Thoracic aorta (tissue), 2 donors: ENCODE measurements at regions not wholly inside any gene's neighbourhood (a gene's known extent, or its start where the extent isn't known, plus 50 kb on each side); places are given as distances from the start of the nearest gene placed in this dataset.

Experiments
- ATAC-seq: fragments of 150-250 bp; one replicate; pipeline ENCODE4 v1.8.0; 2017; ENCODE audit warnings: low read depth; ENCODE audit not compliant: insufficient number of reproducible peaks, low FRiP score
- DNase-seq: peaks from one replicate; pipeline ENCODE4 v3.0.0-alpha.2; 2020; ENCODE audit warnings: low spot score
- H3K27ac ChIP-seq, 2 donors: fragments of 200-600 bp; sonication (generic); 1 replicate in 1 of 2; 2 replicates in 1 of 2; pipeline ENCODE4 v1.5.1; 2016; ENCODE audit warnings: mild to moderate bottlenecking in 2 of 2, moderate library complexity in 2 of 2
- H3K27me3 ChIP-seq: fragments of 200-600 bp; sonication (generic); replicated peaks from 2 replicates; pipeline ENCODE4 v1.6.0; 2016; ENCODE audit warnings: mild to moderate bottlenecking; ENCODE audit not compliant: insufficient read depth
- H3K36me3 ChIP-seq: fragments of 200-600 bp; sonication (generic); one replicate; pipeline ENCODE4 v1.5.1; 2016
- H3K4me1 ChIP-seq, 2 donors: fragments of 200-600 bp; sonication (generic); 1 replicate in 1 of 2; 2 replicates in 1 of 2; pipeline versions ENCODE4 v1.5.1 to v1.6.0; 2016; ENCODE audit warnings: low read depth in 2 of 2, mild to moderate bottlenecking in 1 of 2; ENCODE audit not compliant: control insufficient read depth in 1 of 2
- H3K4me3 ChIP-seq: fragments of 200-600 bp; sonication (generic); 2 replicates; pipeline ENCODE4 v1.5.1; 2016; ENCODE audit warnings: mild to moderate bottlenecking
- H3K9me3 ChIP-seq: fragments of 200-600 bp; sonication (generic); 2 replicates; pipeline ENCODE4 v1.5.1; 2016
- TF ChIP-seq, protein P1 (sequence below): fragments of 200-600 bp; sonication (generic); IDR thresholded peaks from one replicate; pipeline ENCODE4 v1.5.1; 2019; ENCODE audit warnings: antibody characterized with exemption

DNA sequence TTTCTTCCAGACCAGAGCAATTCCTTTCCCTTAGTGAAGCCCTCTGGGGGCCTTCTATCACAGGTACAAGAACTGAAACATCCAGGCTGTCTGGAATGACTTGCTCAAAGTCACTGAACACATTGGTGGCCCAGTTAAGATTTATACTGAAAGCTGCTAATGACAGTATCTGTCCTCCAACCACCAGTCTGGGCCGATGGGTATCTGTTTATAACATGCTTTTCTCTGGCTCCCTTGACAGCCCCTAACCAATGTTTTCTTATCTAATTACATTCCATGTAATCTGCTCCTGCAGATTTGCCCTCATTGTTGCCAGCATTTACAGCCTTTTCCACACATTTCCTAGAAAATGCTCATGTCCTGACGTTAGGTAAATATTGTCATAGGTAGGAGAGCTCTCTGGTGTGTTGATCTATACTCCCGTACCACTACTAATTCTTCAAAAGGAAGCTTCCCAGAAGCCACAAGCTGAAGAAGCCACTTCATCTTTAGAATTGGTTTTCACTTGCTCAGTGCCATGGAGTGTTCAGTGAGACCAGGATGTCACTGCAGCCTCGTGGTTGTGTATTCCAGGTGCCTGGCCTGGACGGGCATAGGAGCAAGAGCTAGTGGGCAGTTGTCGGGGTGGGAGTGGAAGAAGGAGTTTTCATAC lies 163.9 kb downstream of the TSEN15 start:
- H3K4me3 ChIP-seq, result no peak overlapping the region
- ATAC-seq (no peak), DNase-seq (no peak)
- H3K4me1 ChIP-seq, result peaks cover 3 to 9% of the 10 kb centered on the region in 2 donors
- H3K27me3 ChIP-seq, result no peaks in the 10 kb centered on the region
- TF ChIP-seq, protein P1, sequence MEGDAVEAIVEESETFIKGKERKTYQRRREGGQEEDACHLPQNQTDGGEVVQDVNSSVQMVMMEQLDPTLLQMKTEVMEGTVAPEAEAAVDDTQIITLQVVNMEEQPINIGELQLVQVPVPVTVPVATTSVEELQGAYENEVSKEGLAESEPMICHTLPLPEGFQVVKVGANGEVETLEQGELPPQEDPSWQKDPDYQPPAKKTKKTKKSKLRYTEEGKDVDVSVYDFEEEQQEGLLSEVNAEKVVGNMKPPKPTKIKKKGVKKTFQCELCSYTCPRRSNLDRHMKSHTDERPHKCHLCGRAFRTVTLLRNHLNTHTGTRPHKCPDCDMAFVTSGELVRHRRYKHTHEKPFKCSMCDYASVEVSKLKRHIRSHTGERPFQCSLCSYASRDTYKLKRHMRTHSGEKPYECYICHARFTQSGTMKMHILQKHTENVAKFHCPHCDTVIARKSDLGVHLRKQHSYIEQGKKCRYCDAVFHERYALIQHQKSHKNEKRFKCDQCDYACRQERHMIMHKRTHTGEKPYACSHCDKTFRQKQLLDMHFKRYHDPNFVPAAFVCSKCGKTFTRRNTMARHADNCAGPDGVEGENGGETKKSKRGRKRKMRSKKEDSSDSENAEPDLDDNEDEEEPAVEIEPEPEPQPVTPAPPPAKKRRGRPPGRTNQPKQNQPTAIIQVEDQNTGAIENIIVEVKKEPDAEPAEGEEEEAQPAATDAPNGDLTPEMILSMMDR, result no peak
- H3K9me3 ChIP-seq, result no peaks in the 10 kb centered on the region
- no peaks in the 10 kb centered on the region for H3K36me3 ChIP-seq
- H3K27ac ChIP-seq, result no peak overlapping the region

DNA sequence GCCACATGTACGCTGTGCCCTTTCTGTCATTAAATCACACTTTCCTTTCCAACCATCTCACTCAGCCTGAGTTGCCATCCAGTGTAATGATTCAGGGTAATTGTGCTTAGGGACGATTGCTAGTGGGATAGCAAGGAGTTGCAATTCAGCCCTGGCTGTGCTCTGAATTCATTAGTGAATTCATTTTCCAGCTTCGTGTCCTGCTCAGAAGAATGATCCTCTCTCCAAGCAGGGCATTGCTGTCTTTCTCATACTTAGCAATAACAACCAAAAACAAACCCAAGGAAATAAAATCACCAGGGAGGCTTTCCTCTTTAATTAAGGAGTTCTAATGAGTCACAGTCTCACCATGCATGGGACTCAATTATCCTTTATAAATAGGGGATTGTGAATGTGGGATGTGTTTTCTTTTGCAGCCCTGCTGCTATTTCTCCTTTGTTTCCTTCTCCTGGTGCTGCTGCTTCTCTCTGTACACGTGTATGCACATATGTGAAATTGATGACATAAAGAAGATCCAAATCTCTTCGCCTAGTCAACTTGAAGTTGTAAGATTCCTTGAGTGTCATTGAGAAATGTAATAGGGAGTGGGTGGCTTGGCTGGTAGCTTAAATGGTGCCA lies 167.0 kb downstream of the TSEN15 start:
- TF ChIP-seq, protein P1, result no peak
- Histone ChIP-seq H3K4me3 (no peak overlapping the region), H3K4me1 (no peaks in the 10 kb centered on the region), H3K36me3 (no peaks in the 10 kb centered on the region), H3K9me3 (no peaks in the 10 kb centered on the region), H3K27ac (no peak overlapping the region), H3K27me3 (no peaks in the 10 kb centered on the region)
- no peak for DNase-seq
- ATAC-seq, result no peak

DNA sequence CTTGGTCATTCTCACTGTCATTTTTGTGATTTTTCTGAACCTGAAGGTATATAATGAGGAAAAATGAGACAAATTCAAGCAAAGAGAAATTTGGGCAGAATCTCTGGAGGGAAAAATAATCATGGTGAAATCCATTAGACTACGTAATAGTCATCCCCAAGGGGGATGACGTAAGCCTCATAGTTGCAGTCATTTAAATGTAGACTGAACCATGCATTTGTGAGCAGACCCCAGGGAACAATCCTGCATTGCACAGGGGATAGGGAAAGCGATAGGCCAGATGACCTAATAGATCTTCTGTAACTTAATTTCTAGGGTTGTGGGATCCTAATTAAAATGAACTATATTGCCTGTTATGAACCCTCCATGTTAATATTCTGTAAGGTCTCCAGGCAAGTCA lies 167.4 kb upstream of the C1orf21 start:
- no peak overlapping the region for H3K4me3 ChIP-seq
- ATAC-seq (no peak), DNase-seq (no peak)
- no peaks in the 10 kb centered on the region for H3K36me3 ChIP-seq
- H3K9me3 ChIP-seq, result no peaks in the 10 kb centered on the region
- H3K4me1 ChIP-seq, result no peaks in the 10 kb centered on the region
- TF ChIP-seq, protein P1, result no peak
- H3K27ac ChIP-seq, result no peak overlapping the region
- no peaks in the 10 kb centered on the region for H3K27me3 ChIP-seq

DNA sequence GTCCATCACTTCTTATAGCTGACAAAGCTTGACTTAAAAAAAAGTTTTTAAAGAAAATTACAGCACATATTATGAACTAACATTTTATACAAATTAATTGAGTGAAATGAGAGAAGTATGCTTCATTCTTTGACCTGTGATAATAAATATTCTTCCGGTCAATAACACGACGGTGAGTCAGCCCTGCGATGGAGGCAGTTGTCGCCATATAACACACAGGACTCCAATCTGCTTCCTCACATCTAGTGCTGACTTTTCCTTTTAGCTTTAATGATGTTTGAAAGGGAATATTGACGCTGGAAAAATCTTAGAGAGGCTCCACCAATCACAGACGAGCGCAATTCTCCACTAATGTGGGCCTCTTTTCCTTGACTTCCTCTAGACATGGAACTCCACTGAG lies 166.9 kb upstream of the C1orf21 start:
- ATAC-seq (no peak), DNase-seq (no peak)
- Histone ChIP-seq H3K27me3 (no peaks in the 10 kb centered on the region), H3K27ac (no peak overlapping the region), H3K4me3 (no peak overlapping the region), H3K36me3 (no peaks in the 10 kb centered on the region), H3K4me1 (no peaks in the 10 kb centered on the region), H3K9me3 (no peaks in the 10 kb centered on the region)
- TF ChIP-seq, protein P1, result no peak

DNA sequence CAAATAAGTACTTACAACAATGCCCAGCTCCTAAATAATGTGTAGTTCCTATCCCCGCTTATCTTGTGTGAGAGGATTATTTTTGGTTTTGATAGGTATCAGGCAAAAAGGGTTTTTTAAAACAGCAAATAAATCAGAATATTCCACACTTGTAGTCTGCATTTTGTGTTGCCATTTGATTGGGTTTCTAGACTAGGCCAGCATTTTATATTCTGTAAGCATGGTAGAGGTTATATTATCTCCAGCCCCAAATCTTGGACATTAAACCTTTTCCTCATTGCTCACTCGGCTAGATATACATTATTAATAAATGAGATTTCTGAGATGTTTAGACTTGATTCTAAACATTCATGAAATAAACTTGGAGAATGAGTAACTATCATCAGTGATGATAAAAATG lies 165.7 kb upstream of the C1orf21 start:
- Histone ChIP-seq H3K4me1 (no peaks in the 10 kb centered on the region), H3K4me3 (no peak overlapping the region), H3K27ac (no peak overlapping the region), H3K27me3 (no peaks in the 10 kb centered on the region), H3K36me3 (no peaks in the 10 kb centered on the region), H3K9me3 (no peaks in the 10 kb centered on the region)
- no peak for ATAC-seq
- no peak for DNase-seq
- TF ChIP-seq, protein P1, result no peak
